CD14-positive monocyte (primary cell): ENCODE measurements at regions not wholly inside any gene's neighbourhood (a gene's known extent, or its start where the extent isn't known, plus 50 kb on each side); places are given as distances from the start of the nearest gene placed in this dataset.

Experiments
- DNase-seq, 3 donors: peaks; one replicate each; pipeline ENCODE4 v3.0.0-alpha.2; 2011 to 2022
- H2AFZ ChIP-seq: 2 replicates; pipeline ENCODE4 v1.6.0; 2012; ENCODE audit warnings: mild to moderate bottlenecking, low read depth, low read length, inconsistent platforms; ENCODE audit not compliant: insufficient read depth, poor library complexity, severe bottlenecking
- H3K27ac ChIP-seq, 2 donors: 1 replicate in 1 of 2; 2 replicates in 1 of 2; pipeline ENCODE4 v1.5.1; 2012 to 2013; ENCODE audit warnings: low read length in 2 of 2, control low read depth in 1 of 2, inconsistent platforms in 1 of 2, low read depth in 1 of 2, mild to moderate bottlenecking in 1 of 2
- H3K27me3 ChIP-seq, 2 donors: one replicate each; pipeline versions ENCODE4 v1.6.0 to v1.6.1; 2011 to 2013; ENCODE audit warnings: low read length in 2 of 2; ENCODE audit not compliant: control insufficient read depth in 2 of 2, insufficient read depth in 2 of 2
- H3K36me3 ChIP-seq, 2 donors: replicated peaks in 1 of 2; 1 replicate in 1 of 2; 2 replicates in 1 of 2; pipeline versions ENCODE4 v1.5.1 to v1.6.1; 2012 to 2013; ENCODE audit warnings: low read length in 2 of 2, control low read depth in 1 of 2, inconsistent platforms in 1 of 2, mild to moderate bottlenecking in 1 of 2; ENCODE audit not compliant: insufficient read depth in 2 of 2, control insufficient read depth in 1 of 2
- H3K4me1 ChIP-seq, 2 donors: 1 replicate in 1 of 2; 2 replicates in 1 of 2; pipeline versions ENCODE4 v1.5.1 to v1.6.1; 2012 to 2013; ENCODE audit warnings: low read length in 2 of 2, control low read depth in 1 of 2, inconsistent platforms in 1 of 2, mild to moderate bottlenecking in 1 of 2, moderate library complexity in 1 of 2; ENCODE audit not compliant: insufficient read depth in 2 of 2, control insufficient read depth in 1 of 2
- H3K4me2 ChIP-seq: replicated peaks from 2 replicates; pipeline ENCODE3; 2012; ENCODE audit warnings: low read length, moderate library complexity, mild to moderate bottlenecking; ENCODE audit not compliant: poor library complexity, severe bottlenecking; ENCODE audit errors: extremely low read depth
- H3K4me3 ChIP-seq, 3 experiments: fragments of 200-600 bp in 1 of 3; sonication (generic) in 1 of 3; replicated peaks in 1 of 3; 1 replicate in 2 of 3; 2 replicates in 1 of 3; pipeline ENCODE4 v1.5.1; 2011 to 2013; ENCODE audit warnings: low read length in 3 of 3, mild to moderate bottlenecking in 3 of 3, control low read depth in 2 of 3, low read depth in 2 of 3, inconsistent platforms in 1 of 3, moderate library complexity in 1 of 3
- H3K79me2 ChIP-seq: 2 replicates; pipeline ENCODE4 v1.6.0; 2012; ENCODE audit warnings: mild to moderate bottlenecking, control low read depth, inconsistent platforms, low read length, moderate library complexity; ENCODE audit not compliant: insufficient read depth
- H3K9ac ChIP-seq: 2 replicates; pipeline ENCODE4 v1.6.0; 2017; ENCODE audit warnings: low read length, mild to moderate bottlenecking; ENCODE audit not compliant: insufficient read depth, poor library complexity, severe bottlenecking
- H3K9me3 ChIP-seq, 2 donors: replicated peaks in 1 of 2; 1 replicate in 1 of 2; 2 replicates in 1 of 2; pipeline versions ENCODE4 v1.5.1 to v1.6.1; 2012 to 2013; ENCODE audit warnings: low read length in 2 of 2, control low read depth in 1 of 2; ENCODE audit not compliant: control insufficient read depth in 1 of 2, insufficient read depth in 1 of 2
- H4K20me1 ChIP-seq: 2 replicates; pipeline ENCODE4 v1.6.0; 2012; ENCODE audit warnings: mild to moderate bottlenecking, low read length, control low read depth, moderate library complexity; ENCODE audit not compliant: insufficient read depth
- H3K27ac Mint-ChIP-seq, 7 donors: one replicate each; pipeline ENCODE4 v1.8.0; 2020; ENCODE audit warnings: mild to moderate bottlenecking in 7 of 7, mixed read lengths in 7 of 7, moderate library complexity in 6 of 7, inconsistent platforms in 2 of 7
- H3K27me3 Mint-ChIP-seq, 3 donors: one replicate each; pipeline ENCODE4 v1.8.0; 2021 to 2022; ENCODE audit warnings: low read depth in 3 of 3, mild to moderate bottlenecking in 3 of 3, mixed read lengths in 3 of 3, moderate library complexity in 3 of 3, inconsistent platforms in 1 of 3
- H3K36me3 Mint-ChIP-seq, 2 donors: one replicate each; pipeline ENCODE4 v1.8.0; 2020; ENCODE audit warnings: mixed read lengths in 2 of 2, inconsistent platforms in 1 of 2, mild to moderate bottlenecking in 1 of 2
- H3K4me1 Mint-ChIP-seq: one replicate; pipeline ENCODE4 v1.8.0; 2020; ENCODE audit warnings: mild to moderate bottlenecking, mixed read lengths
- H3K4me3 Mint-ChIP-seq, 2 donors: one replicate each; pipeline ENCODE4 v1.8.0; 2020; ENCODE audit warnings: mild to moderate bottlenecking in 2 of 2, mixed read lengths in 2 of 2, moderate library complexity in 1 of 2
- H3K9me3 Mint-ChIP-seq, 7 donors: one replicate each; pipeline ENCODE4 v1.8.0; 2020 to 2022; ENCODE audit warnings: mixed read lengths in 7 of 7, mild to moderate bottlenecking in 6 of 7, moderate library complexity in 6 of 7, inconsistent platforms in 2 of 7
- CTCF ChIP-seq: fragments of 200-600 bp; IDR thresholded peaks from one replicate; pipeline ENCODE4 v1.8.0; 2022; ENCODE audit warnings: antibody characterized with exemption, mild to moderate bottlenecking
- WGBS: methylation state at CpG from one replicate; pipeline ENCODE4 v1.1.5; 2013; ENCODE audit warnings: missing lambda C conversion rate; ENCODE audit not compliant: insufficient coverage; 5-methylcytosine and 5-hydroxymethylcytosine counted together
- intact Hi-C, 2 donors: fragments of 100-400 bp; cut with micrococcal nuclease; formaldehyde crosslinking; loops; one replicate each; pipeline versions ENCODE4 v1.15.0 to v1.15.1; 2023

GRCh38 chr21:24428591-24429199, 1178.6 kb downstream of the MRPL39 start:
- Histone ChIP-seq H3K9me3 (no peaks in the 10 kb centered on the region), H3K36me3 (no peaks in the 10 kb centered on the region), H3K27ac (peak overlapping the region in 1 of 2 donors; percentile 66), H3K4me3 (peak overlapping the region; percentile 50 to 95 (median 76)), H3K9ac (peak overlapping the region; percentile 50), H2AFZ (peak overlapping the region; percentile 63), H3K27me3 (no peaks in the 10 kb centered on the region), H4K20me1 (no peaks in the 10 kb centered on the region), H3K4me1 (peaks cover 13 to 21% of the 10 kb centered on the region in 2 donors), H3K4me2 (peak overlapping the region; percentile 73), H3K79me2 (no peaks in the 10 kb centered on the region)
- intact Hi-C loops, result no loop called here
- Mint-ChIP-seq H3K4me3 (peak overlapping the region; percentile 71 to 92), H3K36me3 (peaks cover 0 to 2% of the 10 kb centered on the region in 2 donors), H3K27ac (peak overlapping the region in 6 of 7 donors; percentile 21 to 83 (median 62)), H3K27me3 (peaks cover 0 to 2% (median 0%) of the 10 kb centered on the region in 3 donors), H3K4me1 (peaks cover 28% of the 10 kb centered on the region), H3K9me3 (peaks cover 0 to 2% (median 0%) of the 10 kb centered on the region in 7 donors)
- WGBS, result 0% methylated on average over 4 of the region's 8 CpGs
- DNase-seq, result peak in 2 of 3 donors; percentile 15 to 21
- no peak for TF ChIP-seq CTCF

- Histone ChIP-seq H3K36me3 (no peaks in the 10 kb centered on the region), H3K27me3 (no peaks in the 10 kb centered on the region), H3K4me1 (peaks cover 20 to 34% of the 10 kb centered on the region in 2 donors), H3K27ac (no peak overlapping the region), H3K4me3 (no peak overlapping the region), H2AFZ (no peak overlapping the region), H3K9me3 (peaks cover 0 to under 1% of the 10 kb centered on the region in 2 donors), H3K4me2 (no peak overlapping the region), H3K79me2 (no peaks in the 10 kb centered on the region), H4K20me1 (no peaks in the 10 kb centered on the region), H3K9ac (no peak overlapping the region)
- DNase-seq, result peak in 1 of 3 donors; percentile 1
- no peak for TF ChIP-seq CTCF
- Mint-ChIP-seq H3K36me3 (peaks cover 0 to 2% of the 10 kb centered on the region in 2 donors), H3K4me1 (peaks cover 43% of the 10 kb centered on the region), H3K27ac (peak overlapping the region in 3 of 7 donors; percentile 22 to 58 (median 47)), H3K27me3 (peaks cover 0 to 2% (median 0%) of the 10 kb centered on the region in 3 donors), H3K4me3 (no peak overlapping the region), H3K9me3 (peaks cover under 1 to 5% (median 2%) of the 10 kb centered on the region in 7 donors)
- WGBS, result 0% methylated on average over 1 of the region's 4 CpGs
- intact Hi-C loops, result no loop called here
Measured at GRCh38 chr21:24424776-24425175, 1182.5 kb downstream of the MRPL39 start.
